Kidney tubule cell (primary cell): ENCODE measurements at regions not wholly inside any gene's neighbourhood (a gene's known extent, or its start where the extent isn't known, plus 50 kb on each side); places are given as distances from the start of the nearest gene placed in this dataset.
A peak's percentile ranks its signal among the peaks of the same experiment; 100 is the strongest.

ENCODE experiments used
- DNase-seq: peaks from one replicate; pipeline ENCODE4 v3.0.0-alpha.2; 2018; ENCODE audit warnings: low spot score

DNA sequence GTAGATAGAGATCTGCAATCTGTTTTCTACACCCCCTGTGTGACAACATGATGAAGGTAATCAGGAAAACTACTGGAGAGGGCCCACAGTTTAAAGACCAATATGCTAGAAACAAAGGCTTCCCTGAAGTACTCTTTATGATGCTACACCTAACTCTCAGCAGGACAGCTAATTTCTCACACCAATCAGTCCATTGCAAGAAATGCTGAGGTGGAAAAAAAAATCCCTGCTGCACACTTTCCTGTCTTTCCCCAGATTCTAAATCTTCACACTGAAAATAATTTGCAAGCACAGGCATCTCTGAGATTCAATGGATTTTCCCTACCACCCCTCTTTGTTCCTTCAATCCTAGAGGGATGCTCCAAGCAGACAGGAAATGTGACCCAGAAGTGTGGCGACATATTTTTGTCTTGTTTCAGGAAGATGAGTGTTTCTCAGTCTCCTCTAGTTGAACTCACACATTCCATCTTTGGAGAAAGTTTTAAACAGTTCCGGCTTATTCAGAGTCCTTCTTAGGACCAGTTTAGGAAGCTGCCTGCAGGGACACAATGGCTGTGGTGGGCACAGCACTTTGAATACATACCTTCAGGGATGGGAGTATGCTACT, 671.6 kb downstream of the DIAPH3 start:
- DNase-seq, result no peak

DNA sequence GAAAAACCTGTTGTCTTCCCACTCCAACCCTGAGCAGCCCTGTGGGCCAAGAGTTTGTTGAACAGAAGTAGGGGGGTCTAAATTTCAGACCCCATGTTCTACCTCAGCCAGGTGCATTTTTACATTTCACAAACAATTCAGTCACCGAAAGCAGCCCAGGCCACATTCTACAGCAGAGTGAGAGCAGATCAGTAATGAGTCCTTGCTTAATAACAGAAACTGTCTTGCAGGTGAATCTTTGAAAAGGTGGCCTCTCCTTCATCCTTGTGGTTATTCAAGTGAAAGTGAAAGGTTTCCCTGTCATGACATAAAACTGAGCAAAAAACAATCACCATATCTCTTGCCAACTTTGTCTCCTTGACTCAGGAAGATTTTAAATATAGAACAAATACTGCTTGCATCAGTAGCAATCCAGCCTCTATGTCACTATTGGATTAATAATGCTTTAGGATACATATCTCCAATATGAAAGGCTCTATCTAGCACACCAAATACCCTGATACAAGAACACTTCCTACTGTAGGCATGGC, 670.2 kb downstream of the DIAPH3 start:
- peak; percentile 16 for DNase-seq

DNA sequence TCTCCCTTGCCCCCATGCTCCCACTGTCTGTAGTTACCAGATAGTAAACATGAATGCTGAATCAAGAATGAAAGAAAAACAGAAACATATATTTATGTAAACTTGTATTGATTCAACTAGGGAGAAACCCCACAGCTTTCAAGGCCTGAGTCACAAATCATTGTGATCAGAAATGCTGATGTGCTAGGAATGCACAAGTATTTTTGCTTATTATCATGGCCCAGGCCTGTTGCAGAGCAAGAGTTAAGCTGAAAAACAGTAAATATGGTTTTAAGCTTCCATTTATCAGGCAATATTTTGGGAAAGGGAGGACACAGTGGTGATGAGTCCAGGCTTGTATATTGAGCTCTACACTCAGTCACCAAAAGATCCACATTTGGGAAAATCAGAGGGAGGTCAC, 669.6 kb downstream of the DIAPH3 start:
- no peak for DNase-seq

DNA sequence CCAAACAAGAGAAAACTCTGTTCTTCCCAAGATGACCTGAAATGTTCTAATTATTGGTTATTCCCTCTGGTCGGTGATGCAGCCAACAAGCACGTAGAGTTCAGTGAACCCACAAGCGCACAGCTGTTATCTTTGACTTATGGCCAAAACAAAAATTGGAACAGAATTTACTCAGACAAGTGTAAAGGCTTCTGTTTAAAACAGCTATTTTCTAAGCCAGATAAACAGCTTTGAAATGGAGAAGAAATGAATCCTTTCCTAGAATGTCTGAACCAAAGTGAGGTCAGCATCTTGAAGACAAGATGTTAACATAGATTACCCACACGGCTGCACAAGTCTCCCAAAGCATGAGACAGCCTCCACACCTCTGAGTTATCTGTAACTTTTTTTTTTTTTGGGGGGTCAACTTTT, 669.2 kb downstream of the DIAPH3 start:
- peak; percentile 37 for DNase-seq

DNA sequence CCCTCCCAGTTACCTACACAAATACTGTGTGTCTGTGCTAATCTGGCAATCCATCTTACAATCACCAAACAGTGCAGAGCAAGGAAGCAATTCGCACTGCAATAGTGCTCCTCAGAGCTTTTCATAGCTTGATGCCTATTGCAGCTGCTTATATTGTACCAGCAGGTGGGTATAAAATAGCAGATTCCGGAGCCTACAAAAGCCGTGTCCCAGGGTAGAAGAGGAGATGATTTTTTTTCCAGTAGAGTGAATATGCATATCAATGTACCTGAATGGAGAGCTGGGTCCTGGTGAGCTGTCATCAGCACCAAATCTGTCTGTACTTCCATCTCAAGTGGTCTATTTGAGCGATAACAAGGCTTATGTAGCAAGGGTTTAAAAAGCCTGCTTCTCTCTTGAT, 668.4 kb downstream of the DIAPH3 start:
- DNase-seq, result no peak

DNA sequence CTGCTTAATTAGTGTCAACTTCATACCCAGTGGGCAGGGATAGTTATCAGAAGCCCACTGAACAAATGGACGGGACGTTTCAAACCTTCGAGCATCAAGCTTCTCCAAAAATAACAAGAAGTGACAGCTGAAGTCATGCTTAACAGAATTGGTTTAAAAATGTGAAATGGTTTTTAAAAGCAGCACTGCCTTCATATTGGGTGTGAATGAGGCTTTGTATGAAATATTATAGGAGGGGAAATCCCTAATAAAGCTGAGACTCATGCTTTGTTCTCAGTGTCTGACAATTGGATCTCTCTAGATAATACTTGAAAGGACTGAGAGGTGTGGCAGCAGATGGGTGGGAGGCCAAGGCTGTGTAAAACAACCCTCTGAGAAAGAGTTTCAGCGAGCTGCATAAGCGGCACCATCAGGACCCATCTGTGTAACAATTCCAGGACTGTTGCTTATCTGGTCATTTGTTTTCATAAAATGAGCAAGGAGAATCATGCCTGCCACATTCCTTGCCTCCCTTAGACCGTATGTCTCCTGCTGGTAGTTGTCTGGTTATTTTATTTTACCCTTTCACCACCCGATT, 667.7 kb downstream of the DIAPH3 start:
- no peak for DNase-seq

DNA sequence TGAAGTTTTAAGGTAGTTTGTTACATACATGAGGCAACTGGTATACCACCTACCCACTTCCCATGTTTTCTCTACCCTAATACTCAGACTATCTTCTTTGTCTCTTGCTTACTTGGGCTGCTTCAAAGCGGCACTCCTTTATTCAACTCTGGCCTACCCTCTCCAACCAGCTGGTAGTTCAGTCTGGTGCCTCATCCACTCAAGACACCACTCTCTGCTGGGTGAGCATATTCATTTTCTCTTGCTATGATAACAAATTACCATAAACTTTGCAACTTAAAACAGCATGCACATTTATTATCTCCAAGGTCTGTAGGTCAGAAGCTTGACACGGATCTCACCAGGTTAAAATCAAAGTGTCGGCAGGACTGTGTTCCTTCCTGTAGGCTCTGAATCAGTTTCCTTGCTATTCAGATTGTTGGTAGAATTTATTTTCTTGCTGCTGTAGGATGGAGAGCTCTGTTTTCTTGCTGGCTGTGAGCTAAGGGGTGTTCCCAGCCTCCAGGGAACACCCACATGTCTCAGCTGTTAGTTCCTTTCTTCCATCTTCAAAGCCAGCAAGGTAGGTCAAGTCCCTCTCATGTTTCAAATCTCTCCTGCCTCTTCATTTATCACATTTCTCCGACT, 666.0 kb downstream of the DIAPH3 start:
- DNase-seq, result no peak

DNA sequence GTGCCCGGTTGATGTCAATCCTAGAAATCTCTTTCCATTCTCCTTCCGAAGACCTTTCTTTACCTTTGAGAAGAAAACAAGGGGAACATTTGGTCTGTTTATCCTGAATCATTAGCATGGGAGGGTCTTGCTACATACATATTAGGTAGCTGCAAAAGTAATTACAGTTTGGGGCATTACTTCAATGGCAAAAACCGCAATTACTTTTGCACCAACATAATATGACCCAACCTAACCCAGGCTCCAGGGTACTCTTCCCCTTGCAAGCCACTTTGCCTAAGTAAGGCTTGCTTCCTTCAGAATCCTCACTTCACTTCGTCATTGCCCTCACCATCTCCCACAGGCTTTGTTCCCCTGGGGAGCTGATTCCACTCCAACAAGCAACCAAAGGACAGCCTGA, 662.7 kb downstream of the DIAPH3 start:
- no peak for DNase-seq

DNA sequence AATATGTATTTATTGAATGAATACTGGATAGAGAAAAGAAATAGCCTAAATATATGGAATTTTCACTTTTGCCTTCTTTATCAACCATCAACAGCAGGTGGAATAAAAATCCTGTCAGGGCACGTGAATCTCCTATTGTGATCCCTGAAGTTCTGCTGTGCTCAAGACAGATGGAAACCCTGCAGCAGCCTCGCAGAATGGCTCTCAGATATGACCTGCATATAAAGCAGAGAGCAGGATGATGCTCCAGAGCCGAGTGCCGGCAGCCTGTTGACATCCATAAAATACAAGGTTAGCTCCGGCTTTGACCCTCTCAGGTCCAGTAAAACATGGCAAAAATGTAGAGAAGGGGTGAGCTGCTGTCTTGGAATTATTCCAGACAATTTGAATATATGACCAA, 659.3 kb downstream of the DIAPH3 start:
- no peak for DNase-seq

DNA sequence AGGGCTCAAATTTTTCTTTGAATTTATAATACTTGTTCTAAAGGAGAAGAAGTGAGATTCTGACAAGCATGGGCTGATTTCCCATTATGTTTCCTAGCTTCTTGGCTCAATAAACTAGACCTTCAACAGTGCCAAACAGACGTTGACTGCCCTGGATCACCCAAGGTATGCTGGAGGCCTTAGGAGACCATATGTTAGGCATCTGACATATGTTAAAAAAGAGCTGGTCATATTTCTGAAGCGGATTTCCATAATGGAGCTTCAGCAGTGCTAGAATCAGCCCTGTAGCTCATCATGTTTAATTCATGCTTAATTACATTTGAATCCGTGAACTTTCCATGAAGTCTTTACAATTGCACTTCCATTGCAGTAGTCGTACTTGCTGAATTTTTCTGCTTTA, 653.3 kb downstream of the DIAPH3 start:
- no peak for DNase-seq

DNA sequence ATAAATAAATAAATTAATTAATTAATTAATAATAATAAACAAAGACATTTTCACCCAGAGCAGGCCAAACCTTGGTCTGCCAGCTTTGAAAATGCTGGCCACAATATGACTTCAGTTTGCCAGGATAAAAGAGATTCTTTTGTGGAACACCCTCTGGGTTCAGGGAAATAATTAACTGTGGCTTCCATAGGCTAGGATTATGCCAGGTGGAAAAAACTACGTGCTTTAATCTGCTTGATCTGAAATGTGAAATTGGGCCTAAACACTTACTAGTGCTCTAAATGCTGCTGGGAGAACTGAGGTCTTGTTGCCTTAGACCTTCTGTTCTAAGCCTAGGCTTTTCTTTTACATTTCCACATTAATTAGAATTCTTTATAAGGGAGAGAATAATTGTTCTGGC, 650.0 kb downstream of the DIAPH3 start:
- DNase-seq, result no peak

DNA sequence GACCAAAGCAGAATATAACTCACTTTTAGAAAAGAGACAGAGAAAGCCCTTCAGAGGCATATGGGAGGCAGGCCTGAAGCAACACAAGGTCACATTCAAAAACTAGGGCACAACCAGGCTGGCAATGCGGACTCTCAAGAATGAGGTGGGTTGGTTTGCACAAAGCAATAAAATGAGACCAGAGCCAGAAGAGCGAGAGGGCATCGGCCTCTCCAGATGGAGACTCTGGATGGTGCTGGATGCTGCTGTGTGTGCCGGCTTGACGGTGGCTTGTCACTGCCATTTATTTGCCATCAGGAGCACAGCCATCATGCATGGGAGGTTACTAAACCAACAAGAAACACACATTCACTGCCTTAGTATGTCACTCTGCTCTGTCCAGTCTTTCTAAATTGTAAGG, 649.4 kb downstream of the DIAPH3 start:
- DNase-seq, result no peak

DNA sequence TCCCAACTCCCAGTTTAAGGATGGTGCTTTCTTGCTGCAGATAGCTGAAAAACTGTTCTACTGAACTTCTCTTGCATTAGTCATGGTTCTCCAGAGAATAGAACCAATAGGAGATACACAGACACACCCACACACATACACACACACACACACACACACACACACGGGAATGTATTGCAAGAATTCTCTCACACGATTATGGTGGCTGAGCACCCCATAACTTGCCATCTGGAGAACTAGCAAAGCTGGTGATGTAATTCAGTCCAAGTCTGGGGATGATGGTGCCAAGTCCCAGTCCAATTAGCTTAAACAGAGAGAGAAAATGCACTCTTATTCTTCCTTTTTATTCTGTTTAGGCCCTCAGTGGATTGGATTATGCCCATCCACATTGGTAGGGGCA, 643.9 kb downstream of the DIAPH3 start:
- DNase-seq, result no peak

DNA sequence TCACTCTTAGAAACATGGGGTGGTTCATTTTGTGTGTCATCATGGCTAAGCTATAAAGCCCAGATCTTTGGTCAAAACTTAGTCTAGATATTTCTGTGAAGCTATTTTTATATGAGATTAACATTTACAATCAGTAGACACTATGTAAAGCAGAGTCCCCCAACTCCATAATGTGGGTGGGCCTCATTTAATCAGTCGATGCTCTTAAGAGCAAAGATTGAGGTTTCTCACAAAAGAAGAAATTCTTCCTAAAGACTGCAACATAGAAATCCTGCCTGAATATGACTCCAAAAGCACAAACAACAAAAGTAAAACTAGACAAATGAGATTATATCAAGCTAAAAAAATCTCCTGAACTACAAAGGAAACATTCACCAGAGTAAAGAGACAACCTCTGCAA, 642.2 kb downstream of the DIAPH3 start:
- DNase-seq, result no peak

DNA sequence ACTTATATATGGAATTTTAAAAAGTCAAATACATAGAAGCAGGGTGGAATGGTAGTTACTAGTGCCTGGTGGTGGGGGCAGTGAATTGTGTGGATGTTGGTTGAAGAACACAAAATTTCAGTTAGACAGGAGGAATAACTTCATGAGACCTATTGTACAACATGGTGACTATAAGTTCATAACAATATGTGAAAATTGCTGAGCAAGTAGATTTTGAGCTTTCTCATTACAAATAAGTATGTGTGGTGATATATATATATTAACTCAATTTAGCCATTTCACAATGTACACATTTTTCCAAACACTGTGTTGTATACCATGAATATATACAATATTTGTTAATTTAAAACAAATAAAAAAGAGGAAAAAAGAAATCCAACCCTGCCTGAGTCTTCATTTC, 641.1 kb downstream of the DIAPH3 start:
- DNase-seq, result no peak

DNA sequence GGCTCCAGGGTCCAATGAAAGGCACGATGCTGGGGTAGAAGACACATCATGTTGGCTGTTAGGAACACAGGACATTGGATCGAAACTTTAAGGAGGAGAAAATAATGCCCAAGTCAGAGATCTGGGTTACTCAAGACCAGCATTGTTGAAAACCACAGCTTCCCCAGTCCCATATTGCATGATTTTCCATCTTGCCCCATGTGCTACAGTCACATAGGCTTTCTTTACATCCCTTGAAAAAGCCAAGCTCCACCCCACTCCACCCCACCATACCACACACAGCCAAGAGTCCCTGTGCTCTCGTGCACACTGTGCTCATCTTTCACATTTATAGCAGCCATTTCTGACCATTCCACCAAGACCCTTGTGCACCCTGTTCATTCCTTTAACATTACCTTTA, 636.2 kb downstream of the DIAPH3 start:
- no peak for DNase-seq

DNA sequence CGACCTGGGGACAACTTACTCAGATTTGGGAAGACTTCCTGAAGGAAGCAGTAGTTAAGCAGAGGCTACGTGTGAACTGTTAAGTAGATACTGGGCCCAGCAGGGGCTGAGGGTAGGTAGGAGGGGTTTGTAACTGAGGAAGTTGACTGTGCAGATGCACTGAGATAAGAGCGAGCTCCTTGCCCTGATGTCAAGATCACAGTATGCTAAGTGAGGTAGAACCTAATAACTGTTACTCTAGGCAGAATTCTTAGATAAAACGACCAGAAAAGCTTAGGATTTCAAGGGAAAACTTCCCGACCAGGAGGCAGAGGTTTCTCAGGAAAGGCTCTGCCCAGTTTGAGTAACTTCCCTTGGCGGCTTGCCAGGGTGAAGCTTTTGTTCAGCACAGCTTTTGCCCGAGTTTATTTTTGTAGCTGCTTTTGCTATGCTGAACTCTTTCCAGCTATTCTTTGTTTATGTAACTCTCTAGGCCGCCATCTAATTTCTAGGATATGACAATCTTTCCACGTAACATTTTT, 632.1 kb downstream of the DIAPH3 start:
- DNase-seq, result peak; percentile 92

DNA sequence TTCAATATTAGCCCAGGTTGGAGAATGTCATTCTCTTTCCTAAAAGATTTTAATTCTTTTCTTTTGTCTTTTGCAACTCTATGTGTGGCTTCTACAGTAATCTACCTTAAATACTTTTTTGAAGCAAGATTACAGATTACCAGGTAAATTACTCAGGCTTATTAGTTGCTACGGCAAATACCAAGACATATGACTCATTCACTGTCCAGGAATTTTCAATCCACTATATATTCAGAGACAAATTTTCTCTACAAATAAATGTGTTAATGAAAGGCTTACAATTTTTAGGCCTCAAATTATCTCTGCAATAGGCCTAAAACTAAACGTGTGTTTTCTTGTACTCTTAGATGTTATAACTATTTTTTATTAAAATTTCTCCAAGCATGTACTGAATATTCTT, 631.3 kb downstream of the DIAPH3 start:
- DNase-seq, result peak; percentile 67

DNA sequence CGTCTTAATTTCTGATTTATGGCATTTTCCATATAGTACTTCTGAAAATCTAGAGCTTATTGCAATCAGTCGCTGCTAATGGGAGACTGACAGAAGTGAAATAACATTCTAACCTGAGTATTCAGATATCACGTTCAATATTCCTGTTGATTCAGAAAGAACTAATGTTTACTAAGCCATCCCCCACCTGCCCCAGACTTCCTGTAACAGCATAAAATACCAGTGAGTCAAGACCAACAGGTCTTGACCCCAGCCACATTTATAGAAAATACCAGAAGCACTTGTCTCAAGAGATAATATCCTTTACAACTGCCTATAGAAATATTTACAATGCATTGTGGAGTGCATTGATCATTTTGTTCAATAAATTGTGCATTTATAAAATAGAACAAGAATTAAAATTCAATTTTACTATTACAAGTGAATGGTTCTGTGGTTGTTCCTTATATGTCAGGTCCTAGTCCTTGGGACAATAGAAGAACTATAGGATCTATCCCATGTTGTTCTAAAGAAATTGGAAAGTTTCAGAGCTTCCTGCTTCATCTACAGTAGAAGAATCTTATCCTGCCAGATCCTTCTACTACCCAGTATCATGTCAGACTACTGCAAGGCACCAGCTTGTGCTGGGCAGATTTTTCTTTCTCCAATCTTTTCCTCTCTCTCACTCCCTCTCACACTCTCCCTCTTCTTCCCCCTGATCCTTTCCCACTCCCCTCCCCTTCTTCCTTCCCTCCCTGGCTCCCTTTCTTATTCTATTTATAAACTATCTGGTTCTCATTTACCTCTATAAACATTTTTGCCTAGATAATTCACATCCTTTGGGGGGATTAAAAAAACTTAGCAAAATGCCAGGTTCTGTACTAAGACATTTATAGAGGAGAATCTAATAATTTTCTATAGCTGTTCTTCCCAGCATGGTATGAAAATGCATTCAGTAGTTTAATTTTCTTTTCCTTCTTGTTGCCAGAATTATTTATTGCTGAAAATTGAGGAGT, 629.9 kb downstream of the DIAPH3 start:
- peak; percentile 82 for DNase-seq

DNA sequence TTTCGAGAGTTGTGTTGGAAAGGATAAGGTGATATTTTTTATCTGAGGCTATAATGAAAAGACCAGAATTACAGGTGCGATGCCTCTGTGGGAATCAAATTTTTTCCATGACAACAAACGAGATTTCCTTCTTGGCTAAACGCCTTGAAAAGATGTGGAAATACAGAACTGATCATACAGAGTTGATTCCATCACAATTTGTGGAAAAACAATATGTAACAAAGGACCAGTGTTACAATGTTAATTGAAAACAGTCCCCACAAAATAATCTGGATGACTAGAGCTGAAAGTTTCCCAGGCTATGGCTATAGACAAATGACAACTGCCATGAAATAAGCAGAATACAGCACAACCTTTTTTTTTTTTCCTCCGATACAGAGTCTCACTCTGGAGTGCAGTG, 628.9 kb downstream of the DIAPH3 start:
- DNase-seq, result no peak

DNA sequence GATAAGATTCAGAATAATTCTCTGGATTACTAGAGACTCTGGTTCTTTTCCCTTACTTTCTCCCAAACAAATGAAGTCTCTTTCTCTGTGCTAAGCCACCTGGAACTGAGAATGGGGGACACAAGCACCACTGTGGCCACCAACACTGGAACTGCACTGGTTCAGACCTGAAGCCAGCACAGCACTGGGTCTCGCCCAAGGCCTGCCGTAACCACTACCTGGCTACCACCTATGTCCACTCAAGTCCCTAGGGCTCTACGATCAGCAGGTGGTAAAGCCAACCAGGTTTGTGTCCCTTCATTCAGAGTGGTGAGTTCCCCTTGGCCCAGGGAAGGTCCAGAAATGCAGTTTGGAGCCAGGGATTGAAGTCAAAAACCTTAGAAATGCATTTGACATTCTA, 626.2 kb downstream of the DIAPH3 start:
- no peak for DNase-seq

DNA sequence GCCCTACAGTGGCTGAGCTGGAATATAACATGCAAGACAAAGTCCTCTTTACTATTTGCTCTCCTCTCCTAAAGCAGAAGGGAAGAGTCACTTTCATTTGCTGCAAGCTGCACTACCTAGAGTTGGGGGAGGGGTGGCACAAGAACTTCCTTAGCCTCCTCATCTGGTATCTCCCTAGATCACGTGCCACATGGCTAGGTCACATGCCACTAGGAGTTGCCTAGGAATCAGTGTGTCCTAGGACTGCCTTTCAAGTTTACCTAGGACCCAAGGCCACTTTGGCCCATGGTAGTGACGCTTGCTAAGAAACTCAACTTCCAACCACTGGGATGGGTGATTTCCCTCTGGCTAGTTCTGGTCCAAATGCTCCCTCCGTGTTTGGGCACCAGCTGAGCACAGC, 625.2 kb downstream of the DIAPH3 start:
- no peak for DNase-seq
